Activated T-helper 1 cell treated with anti-CD3 and anti-CD28 coated beads, Interleukin-12 subunit alpha, Interleukin-12 subunit beta, Interleukin-2, Interleukin-4 antibody, amounts not matched to agents 30 ng/mL and 10 ng/mL and 1 ng/mL, durations not matched to agents 14 hours and 24 hours and 36 hours (primary cell): ENCODE measurements at regions not wholly inside any gene's neighbourhood (a gene's known extent, or its start where the extent isn't known, plus 50 kb on each side); places are given as distances from the start of the nearest gene placed in this dataset.

Experiments
- DNase-seq: peaks from one replicate; pipeline ENCODE4 v3.0.0; 2021; ENCODE audit warnings: low spot score
- H3K27ac Mint-ChIP-seq: one replicate; pipeline ENCODE4 v1.8.0; 2021; ENCODE audit warnings: mild to moderate bottlenecking, mixed read lengths
- H3K27me3 Mint-ChIP-seq: one replicate; pipeline ENCODE4 v1.8.0; 2022; ENCODE audit warnings: mild to moderate bottlenecking, moderate library complexity, mixed read lengths; ENCODE audit not compliant: insufficient read depth
- H3K36me3 Mint-ChIP-seq: one replicate; pipeline ENCODE4 v1.8.0; 2021; ENCODE audit warnings: low read depth, mixed read lengths
- H3K4me1 Mint-ChIP-seq: one replicate; pipeline ENCODE4 v1.8.0; 2021; ENCODE audit warnings: low read depth, mixed read lengths
- H3K4me3 Mint-ChIP-seq: one replicate; pipeline ENCODE4 v1.8.0; 2021; ENCODE audit warnings: mild to moderate bottlenecking, moderate library complexity, mixed read lengths
- H3K9me3 Mint-ChIP-seq: one replicate; pipeline ENCODE4 v1.8.0; 2021; ENCODE audit warnings: mixed read lengths
- intact Hi-C: fragments of 100-400 bp; cut with micrococcal nuclease; formaldehyde crosslinking; loops from one replicate; pipeline ENCODE4 v1.15.1; 2024

- DNase-seq = no peak
- Mint-ChIP-seq H3K27me3 (no peaks in the 10 kb centered on the region), H3K9me3 (peaks cover 5% of the 10 kb centered on the region), H3K27ac (no peak overlapping the region), H3K4me3 (no peak overlapping the region), H3K4me1 (no peaks in the 10 kb centered on the region), H3K36me3 (no peaks in the 10 kb centered on the region)
- intact Hi-C loops = no loop called here
These were observed 436.1 kb upstream of the ADAMTS16 start for GRCh38 chr5:4703931-4704458.

- H3K9me3 Mint-ChIP-seq = peaks cover 5% of the 10 kb centered on the region
- no peaks in the 10 kb centered on the region for H3K36me3 Mint-ChIP-seq
- intact Hi-C loops = no loop called here
- no peak for DNase-seq
- no peaks in the 10 kb centered on the region for H3K4me1 Mint-ChIP-seq
- H3K27me3 Mint-ChIP-seq = no peaks in the 10 kb centered on the region
- no peak overlapping the region for H3K27ac Mint-ChIP-seq
- H3K4me3 Mint-ChIP-seq = no peak overlapping the region
These were observed 435.2 kb upstream of the ADAMTS16 start for GRCh38 chr5:4704951-4705350.

GRCh38 chr5:4716781-4717180 is 423.3 kb upstream of the ADAMTS16 start:
- intact Hi-C loops = no loop called here
- no peaks in the 10 kb centered on the region for H3K36me3 Mint-ChIP-seq
- H3K4me1 Mint-ChIP-seq = no peaks in the 10 kb centered on the region

GRCh38 chr5:4717446-4717845 is 422.7 kb upstream of the ADAMTS16 start:
- no peaks in the 10 kb centered on the region for H3K27me3 Mint-ChIP-seq
- H3K9me3 Mint-ChIP-seq = peaks cover 7% of the 10 kb centered on the region
- DNase-seq = no peak
- H3K4me1 Mint-ChIP-seq = no peaks in the 10 kb centered on the region
- no peak overlapping the region for H3K27ac Mint-ChIP-seq
- intact Hi-C loops = no loop called here
- no peak overlapping the region for H3K4me3 Mint-ChIP-seq
- H3K36me3 Mint-ChIP-seq = no peaks in the 10 kb centered on the region

More at GRCh38 chr5:4716781-4717180, 423.3 kb upstream of the ADAMTS16 start:
- Mint-ChIP-seq H3K9me3 (peaks cover 14% of the 10 kb centered on the region), H3K27ac (no peak overlapping the region), H3K4me3 (no peak overlapping the region), H3K27me3 (no peaks in the 10 kb centered on the region)
- no peak for DNase-seq

- H3K9me3 Mint-ChIP-seq = peaks cover 11% of the 10 kb centered on the region
- H3K36me3 Mint-ChIP-seq = no peaks in the 10 kb centered on the region
- no peaks in the 10 kb centered on the region for H3K27me3 Mint-ChIP-seq
- no peak overlapping the region for H3K27ac Mint-ChIP-seq
- no peaks in the 10 kb centered on the region for H3K4me1 Mint-ChIP-seq
- intact Hi-C loops = no loop called here
- no peak for DNase-seq
- H3K4me3 Mint-ChIP-seq = no peak overlapping the region
These were observed 419.3 kb upstream of the ADAMTS16 start for GRCh38 chr5:4720831-4721230.

GRCh38 chr5:4722886-4723285 is 417.2 kb upstream of the ADAMTS16 start:
- H3K36me3 Mint-ChIP-seq = no peaks in the 10 kb centered on the region
- peaks cover 6% of the 10 kb centered on the region for H3K9me3 Mint-ChIP-seq
- no peak for DNase-seq
- no peak overlapping the region for H3K27ac Mint-ChIP-seq
- H3K4me1 Mint-ChIP-seq = no peaks in the 10 kb centered on the region
- no peaks in the 10 kb centered on the region for H3K27me3 Mint-ChIP-seq
- intact Hi-C loops = no loop called here
- H3K4me3 Mint-ChIP-seq = no peak overlapping the region

- no peak overlapping the region for H3K27ac Mint-ChIP-seq
- DNase-seq = no peak
- intact Hi-C loops = no loop called here
- H3K27me3 Mint-ChIP-seq = no peaks in the 10 kb centered on the region
- no peaks in the 10 kb centered on the region for H3K36me3 Mint-ChIP-seq
- H3K4me1 Mint-ChIP-seq = no peaks in the 10 kb centered on the region
- peaks cover 10% of the 10 kb centered on the region for H3K9me3 Mint-ChIP-seq
- H3K4me3 Mint-ChIP-seq = no peak overlapping the region
These were observed 414.5 kb upstream of the ADAMTS16 start for GRCh38 chr5:4725594-4725993.

- H3K36me3 Mint-ChIP-seq = no peaks in the 10 kb centered on the region
- no peaks in the 10 kb centered on the region for H3K27me3 Mint-ChIP-seq
- H3K27ac Mint-ChIP-seq = no peak overlapping the region
- H3K9me3 Mint-ChIP-seq = peaks cover 12% of the 10 kb centered on the region
- H3K4me3 Mint-ChIP-seq = no peak overlapping the region
- intact Hi-C loops = no loop called here
- no peaks in the 10 kb centered on the region for H3K4me1 Mint-ChIP-seq
- DNase-seq = no peak
These were observed 409.9 kb upstream of the ADAMTS16 start for GRCh38 chr5:4730279-4730678.

- intact Hi-C loops = no loop called here
- Mint-ChIP-seq H3K4me3 (no peak overlapping the region), H3K4me1 (no peaks in the 10 kb centered on the region), H3K36me3 (no peaks in the 10 kb centered on the region), H3K27me3 (no peaks in the 10 kb centered on the region), H3K9me3 (peaks cover 21% of the 10 kb centered on the region), H3K27ac (no peak overlapping the region)
- no peak for DNase-seq
These were observed 405.8 kb upstream of the ADAMTS16 start for GRCh38 chr5:4734348-4734747.

- H3K27me3 Mint-ChIP-seq = no peaks in the 10 kb centered on the region
- intact Hi-C loops = no loop called here
- H3K36me3 Mint-ChIP-seq = no peaks in the 10 kb centered on the region
- H3K4me1 Mint-ChIP-seq = no peaks in the 10 kb centered on the region
- H3K4me3 Mint-ChIP-seq = no peak overlapping the region
- H3K9me3 Mint-ChIP-seq = peaks cover 20% of the 10 kb centered on the region
- no peak overlapping the region for H3K27ac Mint-ChIP-seq
- no peak for DNase-seq
These were observed 404.9 kb upstream of the ADAMTS16 start for GRCh38 chr5:4735261-4735660.

GRCh38 chr5:4737868-4738267 is 402.3 kb upstream of the ADAMTS16 start:
- Mint-ChIP-seq H3K4me1 (no peaks in the 10 kb centered on the region), H3K9me3 (peaks cover 20% of the 10 kb centered on the region), H3K36me3 (no peaks in the 10 kb centered on the region), H3K4me3 (no peak overlapping the region), H3K27ac (no peak overlapping the region), H3K27me3 (no peaks in the 10 kb centered on the region)
- no peak for DNase-seq
- intact Hi-C loops = no loop called here

GRCh38 chr5:4738298-4738697 is 401.8 kb upstream of the ADAMTS16 start:
- intact Hi-C loops = no loop called here
- Mint-ChIP-seq H3K4me1 (no peaks in the 10 kb centered on the region), H3K4me3 (no peak overlapping the region), H3K9me3 (peaks cover 20% of the 10 kb centered on the region), H3K36me3 (no peaks in the 10 kb centered on the region), H3K27me3 (no peaks in the 10 kb centered on the region), H3K27ac (no peak overlapping the region)
- no peak for DNase-seq

GRCh38 chr5:4740156-4740555 is 400.0 kb upstream of the ADAMTS16 start:
- no peak for DNase-seq
- H3K4me3 Mint-ChIP-seq = no peak overlapping the region
- intact Hi-C loops = no loop called here
- H3K4me1 Mint-ChIP-seq = no peaks in the 10 kb centered on the region
- no peaks in the 10 kb centered on the region for H3K27me3 Mint-ChIP-seq
- no peak overlapping the region for H3K27ac Mint-ChIP-seq
- H3K9me3 Mint-ChIP-seq = peaks cover 12% of the 10 kb centered on the region
- no peaks in the 10 kb centered on the region for H3K36me3 Mint-ChIP-seq

GRCh38 chr5:4758550-4758949 is 381.6 kb upstream of the ADAMTS16 start:
- H3K4me3 Mint-ChIP-seq = no peak overlapping the region
- H3K27me3 Mint-ChIP-seq = no peaks in the 10 kb centered on the region
- H3K27ac Mint-ChIP-seq = no peak overlapping the region
- H3K9me3 Mint-ChIP-seq = peaks cover 3% of the 10 kb centered on the region
- no peaks in the 10 kb centered on the region for H3K4me1 Mint-ChIP-seq
- DNase-seq = no peak
- intact Hi-C loops = no loop called here
- no peaks in the 10 kb centered on the region for H3K36me3 Mint-ChIP-seq
